ENCODE measurements at regions not wholly inside any gene's neighbourhood (a gene's known extent, or its start where the extent isn't known, plus 50 kb on each side); places are given as distances from the start of the nearest gene placed in this dataset.

GRCh38 chr10:61089251-61089650 lies 145.3 kb upstream of the RHOBTB1 start:
- Histone ChIP-seq H2AK5ac (ENCODE audit: low read length) (no peak overlapping the region), H3K9me3 (ENCODE audit: insufficient read depth, low read depth, low read length) (no peaks in the 10 kb centered on the region), H2BK120ac (ENCODE audit: insufficient read depth, low read length, poor library complexity) (no peak overlapping the region), H3K18ac (ENCODE audit: low read length) (no peak overlapping the region), H3K4me2 (ENCODE audit: low read length) (no peak overlapping the region), H4K8ac (ENCODE audit: low read depth, low read length) (no peak overlapping the region), H3K79me1 (ENCODE audit: low read length) (no peaks in the 10 kb centered on the region), H3K79me2 (ENCODE audit: control insufficient read depth, insufficient read depth, low read length, poor library complexity) (no peaks in the 10 kb centered on the region), H2BK5ac (ENCODE audit: low read depth, low read length, poor library complexity) (no peak overlapping the region), H3K27ac (ENCODE audit: low read depth, low read length) (no peak overlapping the region), H3K4ac (ENCODE audit: low read depth, low read length) (no peak overlapping the region), H3K27me3 (ENCODE audit: insufficient read depth, low read length) (no peaks in the 10 kb centered on the region), H3K36me3 (ENCODE audit: control insufficient read depth in 1 of 2, insufficient read depth in 2 of 2, low read length in 2 of 2) (no peaks in the 10 kb centered on the region), H2BK12ac (ENCODE audit: low read length) (no peak overlapping the region), H2AFZ (ENCODE audit: insufficient read depth, low read length, poor library complexity) (no peak overlapping the region), H3K23ac (ENCODE audit: low read length) (no peak overlapping the region), H4K12ac (ENCODE audit: low read depth, low read length) (no peak overlapping the region), H3K9ac (ENCODE audit: low read length) (no peak overlapping the region), H4K91ac (ENCODE audit: low read depth, low read length) (no peak overlapping the region), H3K4me3 (ENCODE audit: low read depth, low read length) (no peak overlapping the region), H3K4me1 (ENCODE audit: control insufficient read depth in 1 of 2, insufficient read depth in 2 of 2, low read length in 2 of 2) (no peaks in the 10 kb centered on the region), H3K14ac (ENCODE audit: low read length) (no peak overlapping the region)
- no CpG with 5 or more reads among the region's 1 CpG for WGBS (ENCODE audit: extremely low coverage, insufficient coverage, insufficient read length)
- DNase-seq = no peak

GRCh38 chr10:61084493-61084892 lies 140.5 kb upstream of the RHOBTB1 start:
- Histone ChIP-seq H3K18ac (ENCODE audit: low read length) (no peak overlapping the region), H2AFZ (ENCODE audit: insufficient read depth, low read length, poor library complexity) (no peak overlapping the region), H3K27me3 (ENCODE audit: insufficient read depth, low read length) (no peaks in the 10 kb centered on the region), H3K4ac (ENCODE audit: low read depth, low read length) (no peak overlapping the region), H3K79me2 (ENCODE audit: control insufficient read depth, insufficient read depth, low read length, poor library complexity) (no peaks in the 10 kb centered on the region), H3K4me3 (ENCODE audit: low read depth, low read length) (no peak overlapping the region), H3K9ac (ENCODE audit: low read length) (no peak overlapping the region), H2BK5ac (ENCODE audit: low read depth, low read length, poor library complexity) (no peak overlapping the region), H3K27ac (ENCODE audit: low read depth, low read length) (no peak overlapping the region), H2AK5ac (ENCODE audit: low read length) (no peak overlapping the region), H4K91ac (ENCODE audit: low read depth, low read length) (no peak overlapping the region), H3K4me1 (ENCODE audit: control insufficient read depth in 1 of 2, insufficient read depth in 2 of 2, low read length in 2 of 2) (no peaks in the 10 kb centered on the region), H3K36me3 (ENCODE audit: control insufficient read depth in 1 of 2, insufficient read depth in 2 of 2, low read length in 2 of 2) (no peaks in the 10 kb centered on the region), H3K14ac (ENCODE audit: low read length) (no peak overlapping the region), H2BK12ac (ENCODE audit: low read length) (no peak overlapping the region), H4K12ac (ENCODE audit: low read depth, low read length) (no peak overlapping the region), H2BK120ac (ENCODE audit: insufficient read depth, low read length, poor library complexity) (no peak overlapping the region), H4K8ac (ENCODE audit: low read depth, low read length) (no peak overlapping the region), H3K23ac (ENCODE audit: low read length) (no peak overlapping the region), H3K9me3 (ENCODE audit: insufficient read depth, low read depth, low read length) (no peaks in the 10 kb centered on the region), H3K4me2 (ENCODE audit: low read length) (no peak overlapping the region), H3K79me1 (ENCODE audit: low read length) (no peaks in the 10 kb centered on the region)
- DNase-seq = no peak

- H2BK5ac ChIP-seq (ENCODE audit: low read depth, low read length, poor library complexity) = no peak overlapping the region
- no peak overlapping the region for H3K4me3 ChIP-seq (ENCODE audit: low read depth, low read length)
- no peaks in the 10 kb centered on the region for H3K79me1 ChIP-seq (ENCODE audit: low read length)
- no peaks in the 10 kb centered on the region for H3K79me2 ChIP-seq (ENCODE audit: control insufficient read depth, insufficient read depth, low read length, poor library complexity)
- H3K9ac ChIP-seq (ENCODE audit: low read length) = no peak overlapping the region
- no peak overlapping the region for H3K23ac ChIP-seq (ENCODE audit: low read length)
- WGBS (ENCODE audit: extremely low coverage, insufficient coverage, insufficient read length) = no CpG with 5 or more reads among the region's 2 CpGs
- H3K4me2 ChIP-seq (ENCODE audit: low read length) = no peak overlapping the region
- H3K27ac ChIP-seq (ENCODE audit: low read depth, low read length) = no peak overlapping the region
- H3K27me3 ChIP-seq (ENCODE audit: insufficient read depth, low read length) = no peaks in the 10 kb centered on the region
- no peak overlapping the region for H2AK5ac ChIP-seq (ENCODE audit: low read length)
- H3K9me3 ChIP-seq (ENCODE audit: insufficient read depth, low read depth, low read length) = no peaks in the 10 kb centered on the region
- H4K8ac ChIP-seq (ENCODE audit: low read depth, low read length) = no peak overlapping the region
- no peak overlapping the region for H2BK120ac ChIP-seq (ENCODE audit: insufficient read depth, low read length, poor library complexity)
- H4K12ac ChIP-seq (ENCODE audit: low read depth, low read length) = no peak overlapping the region
- no peak overlapping the region for H3K18ac ChIP-seq (ENCODE audit: low read length)
- H3K4ac ChIP-seq (ENCODE audit: low read depth, low read length) = no peak overlapping the region
- no peak overlapping the region for H3K14ac ChIP-seq (ENCODE audit: low read length)
- no peaks in the 10 kb centered on the region for H3K36me3 ChIP-seq (ENCODE audit: control insufficient read depth in 1 of 2, insufficient read depth in 2 of 2, low read length in 2 of 2)
- no peak overlapping the region for H4K91ac ChIP-seq (ENCODE audit: low read depth, low read length)
- DNase-seq = no peak
- H3K4me1 ChIP-seq (ENCODE audit: control insufficient read depth in 1 of 2, insufficient read depth in 2 of 2, low read length in 2 of 2) = no peaks in the 10 kb centered on the region
- no peak overlapping the region for H2BK12ac ChIP-seq (ENCODE audit: low read length)
- no peak overlapping the region for H2AFZ ChIP-seq (ENCODE audit: insufficient read depth, low read length, poor library complexity)
These were observed 137.3 kb upstream of the RHOBTB1 start for GRCh38 chr10:61081301-61081700.

- no peak overlapping the region for H3K14ac ChIP-seq (ENCODE audit: low read length)
- no peak overlapping the region for H2BK5ac ChIP-seq (ENCODE audit: low read depth, low read length, poor library complexity)
- no peak overlapping the region for H3K9ac ChIP-seq (ENCODE audit: low read length)
- no peak overlapping the region for H3K27ac ChIP-seq (ENCODE audit: low read depth, low read length)
- WGBS (ENCODE audit: extremely low coverage, insufficient coverage, insufficient read length) = no CpG with 5 or more reads among the region's 3 CpGs
- no peaks in the 10 kb centered on the region for H3K4me1 ChIP-seq (ENCODE audit: control insufficient read depth in 1 of 2, insufficient read depth in 2 of 2, low read length in 2 of 2)
- H2BK12ac ChIP-seq (ENCODE audit: low read length) = no peak overlapping the region
- no peak overlapping the region for H3K4me3 ChIP-seq (ENCODE audit: low read depth, low read length)
- H3K9me3 ChIP-seq (ENCODE audit: insufficient read depth, low read depth, low read length) = no peaks in the 10 kb centered on the region
- no peak overlapping the region for H4K8ac ChIP-seq (ENCODE audit: low read depth, low read length)
- no peak overlapping the region for H2AFZ ChIP-seq (ENCODE audit: insufficient read depth, low read length, poor library complexity)
- H3K4ac ChIP-seq (ENCODE audit: low read depth, low read length) = no peak overlapping the region
- no peak overlapping the region for H2AK5ac ChIP-seq (ENCODE audit: low read length)
- H4K91ac ChIP-seq (ENCODE audit: low read depth, low read length) = no peak overlapping the region
- H3K23ac ChIP-seq (ENCODE audit: low read length) = no peak overlapping the region
- H3K4me2 ChIP-seq (ENCODE audit: low read length) = no peak overlapping the region
- DNase-seq = no peak
- H4K12ac ChIP-seq (ENCODE audit: low read depth, low read length) = no peak overlapping the region
- H3K18ac ChIP-seq (ENCODE audit: low read length) = no peak overlapping the region
- no peaks in the 10 kb centered on the region for H3K36me3 ChIP-seq (ENCODE audit: control insufficient read depth in 1 of 2, insufficient read depth in 2 of 2, low read length in 2 of 2)
- H3K79me1 ChIP-seq (ENCODE audit: low read length) = peaks cover 2% of the 10 kb centered on the region
- no peaks in the 10 kb centered on the region for H3K79me2 ChIP-seq (ENCODE audit: control insufficient read depth, insufficient read depth, low read length, poor library complexity)
- H2BK120ac ChIP-seq (ENCODE audit: insufficient read depth, low read length, poor library complexity) = no peak overlapping the region
- no peaks in the 10 kb centered on the region for H3K27me3 ChIP-seq (ENCODE audit: insufficient read depth, low read length)
These were observed 134.7 kb upstream of the RHOBTB1 start for GRCh38 chr10:61078542-61079275.

Measured in trophoblast cell (in vitro differentiated cells and primary cell).